Fibroblast of skin of abdomen (primary cell): ENCODE measurements at regions not wholly inside any gene's neighbourhood (a gene's known extent, or its start where the extent isn't known, plus 50 kb on each side); places are given as distances from the start of the nearest gene placed in this dataset.

Source experiments
- DNase-seq: peaks from one replicate; pipeline ENCODE4 v3.0.0-alpha.2; 2013

DNA sequence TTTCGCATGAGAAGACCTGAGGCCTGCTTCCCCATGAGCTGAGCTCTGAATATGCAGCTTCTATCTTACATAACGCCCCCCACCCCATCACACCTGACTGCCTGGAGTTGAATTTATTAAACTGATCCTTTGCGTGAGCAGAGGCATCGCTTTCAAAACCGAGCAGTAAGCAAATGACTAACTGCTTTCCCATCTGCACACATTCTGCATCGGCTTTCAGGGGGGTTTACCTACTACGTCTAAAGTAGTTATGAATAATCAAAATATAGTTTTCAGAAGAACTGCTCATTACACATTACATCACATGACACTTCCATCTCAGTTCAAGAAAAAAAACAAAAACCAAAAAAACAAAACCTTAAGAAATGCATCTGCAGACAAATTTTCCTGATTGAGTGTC lies 54.7 kb upstream of the EGR2 start:
- no peak for DNase-seq

DNA sequence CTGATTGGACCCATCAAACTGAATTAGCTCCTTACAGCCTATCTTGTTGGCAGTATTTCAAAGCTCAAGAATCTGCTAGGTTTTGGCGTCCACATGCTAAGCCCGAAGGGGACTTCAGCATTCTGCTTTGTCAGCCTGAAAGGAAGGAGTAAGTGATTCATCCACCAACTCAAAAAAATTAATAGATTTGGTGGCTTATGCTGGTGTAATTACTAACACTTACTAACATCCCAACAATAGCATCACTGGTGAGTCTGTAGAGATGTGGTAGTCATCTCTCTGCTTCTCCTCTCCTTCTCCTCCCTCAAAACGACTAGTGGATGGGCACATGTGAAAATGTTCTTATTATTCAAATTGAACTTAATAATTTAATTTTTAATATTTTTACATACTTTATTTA lies 53.8 kb upstream of the EGR2 start:
- peak; percentile 24 for DNase-seq

DNA sequence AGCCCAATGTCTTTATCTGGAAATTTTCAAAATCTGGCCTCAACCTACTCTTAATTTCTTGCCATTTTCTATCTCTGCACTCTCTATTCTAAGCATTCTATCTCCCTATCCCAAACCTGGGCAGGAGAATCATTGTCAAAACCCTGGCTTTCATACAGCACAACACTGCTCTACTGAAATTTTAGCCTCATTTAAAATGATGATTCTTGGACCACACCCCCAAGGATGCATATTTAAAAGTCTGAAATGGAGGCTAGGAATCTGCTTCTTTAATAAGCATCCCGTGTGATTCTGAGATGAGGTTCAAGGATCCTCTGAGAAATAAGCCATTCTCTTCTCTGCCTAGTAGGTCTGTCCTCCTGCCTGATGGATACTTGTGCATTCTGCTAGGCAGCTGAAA lies 50.8 kb upstream of the EGR2 start:
- no peak for DNase-seq

DNA sequence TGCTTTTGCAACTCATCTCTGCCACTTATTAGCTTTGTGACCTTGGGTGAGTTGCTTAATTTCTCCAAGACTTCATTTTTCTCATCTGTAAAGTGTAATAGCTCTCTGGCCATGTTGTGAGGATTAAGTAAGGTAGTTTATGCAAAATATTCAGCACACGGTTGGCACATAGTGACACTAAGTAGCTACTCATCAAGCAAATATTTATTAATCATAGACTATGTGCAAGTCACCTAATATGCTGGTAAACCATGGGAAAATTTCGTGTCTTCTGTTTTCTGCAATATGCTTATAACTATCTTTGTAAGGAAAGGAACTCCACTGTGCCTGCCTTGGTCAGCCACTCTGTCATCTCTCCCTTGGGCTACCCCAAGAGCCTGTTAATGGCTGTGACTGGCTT lies 50.3 kb upstream of the EGR2 start:
- peak; percentile 17 for DNase-seq
